Neuron (in vitro differentiated cells): ENCODE measurements at regions not wholly inside any gene's neighbourhood (a gene's known extent, or its start where the extent isn't known, plus 50 kb on each side); places are given as distances from the start of the nearest gene placed in this dataset.

ENCODE experiments used
- H2AFZ ChIP-seq: one replicate; pipeline ENCODE4 v1.6.1; 2013; ENCODE audit warnings: low read depth, mild to moderate bottlenecking, inconsistent platforms, low read length, moderate library complexity
- H3K27me3 ChIP-seq: one replicate; pipeline ENCODE4 v1.6.1; 2013; ENCODE audit warnings: low read length; ENCODE audit not compliant: insufficient read depth
- H3K36me3 ChIP-seq: one replicate; pipeline ENCODE4 v1.6.1; 2013; ENCODE audit warnings: low read length; ENCODE audit not compliant: insufficient read depth
- H3K4me1 ChIP-seq: one replicate; pipeline ENCODE4 v1.6.1; 2013; ENCODE audit warnings: low read length; ENCODE audit not compliant: insufficient read depth
- H3K4me3 ChIP-seq: 2 replicates; pipeline ENCODE4 v1.5.1; 2013; ENCODE audit warnings: mild to moderate bottlenecking, low read length, moderate library complexity
- H3K9me3 ChIP-seq: one replicate; pipeline ENCODE4 v1.6.1; 2013; ENCODE audit warnings: low read length

- Histone ChIP-seq H3K27me3 (no peaks in the 10 kb centered on the region), H3K36me3 (no peaks in the 10 kb centered on the region), H3K4me3 (no peak overlapping the region), H2AFZ (no peak overlapping the region), H3K4me1 (no peaks in the 10 kb centered on the region), H3K9me3 (no peaks in the 10 kb centered on the region)
These were observed 54.5 kb upstream of the PRICKLE1 start for GRCh38 chr12:42643881-42644579.

- Histone ChIP-seq H3K27me3 (no peaks in the 10 kb centered on the region), H3K4me1 (no peaks in the 10 kb centered on the region), H3K4me3 (no peak overlapping the region), H3K36me3 (no peaks in the 10 kb centered on the region), H2AFZ (no peak overlapping the region), H3K9me3 (no peaks in the 10 kb centered on the region)
These were observed 51.8 kb upstream of the PRICKLE1 start for GRCh38 chr12:42641221-42641885.

GRCh38 chr12:42640391-42640790, 50.8 kb upstream of the PRICKLE1 start:
- H3K27me3 ChIP-seq, result no peaks in the 10 kb centered on the region
- H3K4me3 ChIP-seq, result no peak overlapping the region
- no peak overlapping the region for H2AFZ ChIP-seq
- no peaks in the 10 kb centered on the region for H3K4me1 ChIP-seq
- no peaks in the 10 kb centered on the region for H3K36me3 ChIP-seq
- H3K9me3 ChIP-seq, result no peaks in the 10 kb centered on the region

GRCh38 chr12:42639556-42639955, 50.0 kb upstream of the PRICKLE1 start:
- Histone ChIP-seq H2AFZ (no peak overlapping the region), H3K27me3 (no peaks in the 10 kb centered on the region), H3K9me3 (no peaks in the 10 kb centered on the region), H3K4me3 (no peak overlapping the region), H3K36me3 (no peaks in the 10 kb centered on the region), H3K4me1 (no peaks in the 10 kb centered on the region)
